Stimulated activated CD4-positive, alpha-beta T cell treated with anti-CD3 and anti-CD28 coated beads, Interleukin-2, amount 100 ng/mL, for 4 hours (primary cell): ENCODE measurements at regions not wholly inside any gene's neighbourhood (a gene's known extent, or its start where the extent isn't known, plus 50 kb on each side); places are given as distances from the start of the nearest gene placed in this dataset.

Experiments
- DNase-seq: peaks from one replicate; pipeline ENCODE4 v3.0.0-alpha.2; 2020; ENCODE audit warnings: low read depth

DNA sequence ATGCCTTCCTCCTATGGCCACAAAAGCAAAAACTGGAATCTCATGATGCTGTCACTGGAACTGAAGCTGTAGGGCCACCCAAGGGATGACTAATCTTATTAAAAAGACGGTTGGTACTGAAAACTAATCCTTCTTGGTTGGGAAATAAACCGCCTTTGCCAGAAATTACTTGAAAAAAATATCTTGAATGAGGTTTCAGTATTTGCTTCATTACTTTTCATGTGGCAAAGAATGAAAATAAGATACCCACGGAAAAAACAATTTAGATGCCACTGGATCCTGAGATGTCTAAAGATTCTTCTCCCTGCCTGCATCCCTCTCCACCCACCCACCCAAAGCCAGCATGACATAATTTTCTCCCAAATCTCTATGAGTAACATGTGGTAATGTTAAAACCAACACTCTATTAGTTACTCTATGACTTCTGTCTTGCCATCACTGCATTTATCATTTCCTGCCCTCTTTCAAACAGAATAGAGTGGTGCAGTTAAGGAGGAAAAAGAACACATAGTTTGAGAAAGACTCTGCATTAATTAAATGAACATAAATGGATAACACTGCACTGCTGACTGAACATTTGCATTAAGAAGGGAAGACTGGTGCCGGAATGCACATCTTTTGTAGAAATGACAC, 111.8 kb upstream of the DPH6 start:
- DNase-seq = no peak

DNA sequence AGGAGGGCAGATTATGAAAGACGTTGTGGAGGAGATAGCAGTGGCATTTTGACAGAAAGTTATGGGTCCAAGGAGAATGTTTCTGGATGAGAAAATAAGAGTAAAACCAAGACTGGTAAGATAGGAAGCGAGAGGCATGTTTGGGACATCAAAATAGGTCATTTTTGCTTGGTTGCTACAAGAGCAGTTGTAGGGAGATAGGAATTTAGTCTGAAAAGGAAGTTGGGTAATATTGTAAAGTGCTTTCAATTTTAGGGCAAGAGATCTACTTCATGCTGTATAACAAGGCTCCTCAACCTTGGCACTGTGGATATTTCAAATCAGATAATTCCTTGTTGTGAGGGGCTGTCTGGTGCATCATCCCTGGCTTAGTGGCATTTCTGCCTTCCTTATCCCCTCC, 118.0 kb upstream of the DPH6 start:
- no peak for DNase-seq

DNA sequence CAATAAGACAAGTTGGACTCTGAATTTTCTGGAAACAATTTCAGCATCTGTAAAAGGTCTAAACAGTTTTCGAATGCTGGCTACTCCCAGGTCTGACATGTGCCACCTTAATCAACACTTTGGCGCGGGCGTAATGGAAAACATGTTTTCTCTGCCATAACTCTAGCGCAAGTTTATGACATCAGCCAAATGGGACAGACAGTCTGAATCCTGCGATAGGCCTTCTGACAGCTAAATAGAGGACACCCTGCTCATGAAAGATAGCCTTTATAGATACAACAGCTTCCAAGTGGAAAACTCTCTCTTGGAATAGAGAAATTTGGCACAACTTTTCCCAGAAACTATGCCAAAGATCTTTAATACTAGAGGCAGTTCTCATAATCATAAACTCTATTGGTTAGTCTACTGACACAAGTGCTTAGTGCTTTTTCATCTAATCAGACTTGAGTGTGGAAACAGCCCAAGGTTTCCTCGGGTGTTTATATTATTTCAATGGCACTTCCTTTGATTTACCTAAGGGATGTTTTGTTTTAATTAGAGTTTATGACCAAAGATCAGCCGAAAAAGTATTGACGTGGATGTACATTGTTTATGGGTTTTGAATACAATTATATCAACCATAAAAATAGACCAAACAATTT, 120.1 kb upstream of the DPH6 start:
- DNase-seq = no peak

GRCh38 chr15:35667908-35668307, 121.9 kb upstream of the DPH6 start:
- no peak for DNase-seq

DNA sequence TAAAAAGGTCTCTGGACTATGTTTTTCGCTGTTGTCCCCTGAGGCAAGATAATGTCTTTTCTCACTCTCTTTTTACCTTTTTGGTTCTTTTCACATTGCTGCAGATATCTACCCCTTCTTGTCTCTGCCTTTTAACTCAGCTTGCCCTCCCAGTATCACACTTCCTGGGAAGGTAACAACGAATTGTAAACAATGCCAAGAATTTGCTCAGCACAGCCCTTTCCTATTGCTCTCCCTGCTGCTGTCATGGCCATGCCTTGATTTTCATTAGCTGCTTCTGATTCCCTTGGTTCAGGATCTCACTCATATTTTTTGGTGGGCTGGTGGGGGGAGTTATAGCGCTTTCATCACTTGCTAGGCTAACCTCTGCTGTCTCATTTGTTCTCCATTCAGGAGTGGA, 123.1 kb upstream of the DPH6 start:
- DNase-seq = no peak

DNA sequence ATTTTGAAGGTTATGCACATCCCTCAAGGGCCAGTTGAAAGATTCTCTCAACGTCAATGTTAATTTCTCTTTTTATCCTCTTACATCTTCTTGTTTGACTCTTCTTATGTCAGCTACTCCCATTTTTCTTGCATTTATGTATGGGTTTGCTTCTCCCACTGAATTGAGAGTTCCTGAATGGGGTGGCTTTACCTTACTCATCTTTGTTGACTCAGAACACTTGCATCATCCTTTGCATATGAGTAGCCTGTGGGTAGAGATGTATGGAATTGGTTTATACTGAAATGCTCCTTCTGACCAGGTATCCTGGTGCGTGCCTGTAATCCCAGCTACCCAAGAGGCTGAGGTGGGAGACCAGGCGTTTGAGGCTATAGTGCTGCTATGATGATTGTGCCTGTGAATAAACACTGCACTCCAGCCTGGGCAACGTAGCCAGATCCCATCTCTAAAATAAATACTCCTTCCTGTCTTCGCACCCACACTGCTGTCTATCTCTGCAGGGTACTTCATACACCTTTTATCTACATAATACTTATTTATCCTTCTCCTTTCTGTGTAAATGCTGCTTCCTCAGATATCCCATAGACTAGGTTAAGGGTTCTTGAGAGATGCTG, 123.6 kb upstream of the DPH6 start:
- DNase-seq = no peak

DNA sequence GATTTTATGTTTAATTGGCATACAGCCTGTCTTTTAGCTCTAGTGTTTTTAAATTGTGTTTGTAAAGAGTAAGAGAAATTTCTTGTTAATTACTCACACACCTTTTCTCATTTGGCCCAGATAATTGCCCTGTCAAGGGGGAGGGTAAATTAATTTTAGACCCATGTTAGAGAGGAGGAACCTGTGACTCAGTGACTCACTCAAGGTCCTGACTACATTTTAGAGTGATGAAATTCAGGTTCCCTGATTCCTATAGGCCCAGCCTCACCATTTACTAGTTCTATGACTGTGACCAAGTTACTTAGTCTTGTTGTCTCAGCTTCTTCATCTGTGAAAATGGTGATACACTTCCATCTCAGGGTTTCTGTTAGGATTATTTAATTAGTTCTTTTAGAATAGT, 125.2 kb upstream of the DPH6 start:
- no peak for DNase-seq

DNA sequence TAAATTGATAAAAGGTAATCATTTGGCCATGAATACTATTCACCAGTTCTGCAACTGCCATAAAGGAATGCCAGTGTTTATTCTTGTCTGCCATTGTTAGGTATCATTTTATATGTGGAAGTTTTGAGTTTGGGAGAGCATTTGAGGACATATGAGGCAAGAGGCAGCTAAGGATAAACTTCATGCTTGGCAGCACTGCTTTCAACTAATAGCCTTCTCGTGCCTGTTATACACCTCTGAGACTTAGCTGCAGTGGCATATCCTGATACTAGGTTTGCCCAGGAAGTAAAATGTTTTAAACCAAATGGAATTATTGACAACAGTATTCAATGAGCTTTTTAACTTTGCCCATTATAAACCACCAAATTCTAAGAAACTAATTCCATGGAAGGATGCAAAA, 126.0 kb upstream of the DPH6 start:
- no peak for DNase-seq

GRCh38 chr15:35673093-35673684, 127.2 kb upstream of the DPH6 start:
- DNase-seq = no peak

- DNase-seq = no peak
Observed at GRCh38 chr15:35674873-35675781, 129.2 kb upstream of the DPH6 start.

DNA sequence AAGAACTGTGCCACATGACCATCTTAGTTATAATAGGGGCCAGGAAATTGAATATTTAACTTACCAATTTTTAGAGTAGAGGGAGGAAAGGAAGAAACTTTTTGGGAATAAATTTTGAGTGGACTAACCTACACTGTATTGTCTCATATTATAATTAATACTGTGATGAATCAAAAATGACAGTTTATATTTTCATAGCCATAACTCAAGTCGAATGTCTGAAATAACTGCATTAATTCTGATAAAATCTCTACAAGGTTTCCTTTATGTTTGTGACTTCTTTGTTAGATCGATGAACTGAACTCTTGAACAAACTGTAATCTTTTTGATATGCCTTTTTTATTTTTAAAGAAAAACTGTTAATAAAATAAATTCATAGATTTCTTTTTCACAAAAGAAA, 132.8 kb upstream of the DPH6 start:
- no peak for DNase-seq

GRCh38 chr15:35679186-35679585, 133.2 kb upstream of the DPH6 start:
- no peak for DNase-seq

DNA sequence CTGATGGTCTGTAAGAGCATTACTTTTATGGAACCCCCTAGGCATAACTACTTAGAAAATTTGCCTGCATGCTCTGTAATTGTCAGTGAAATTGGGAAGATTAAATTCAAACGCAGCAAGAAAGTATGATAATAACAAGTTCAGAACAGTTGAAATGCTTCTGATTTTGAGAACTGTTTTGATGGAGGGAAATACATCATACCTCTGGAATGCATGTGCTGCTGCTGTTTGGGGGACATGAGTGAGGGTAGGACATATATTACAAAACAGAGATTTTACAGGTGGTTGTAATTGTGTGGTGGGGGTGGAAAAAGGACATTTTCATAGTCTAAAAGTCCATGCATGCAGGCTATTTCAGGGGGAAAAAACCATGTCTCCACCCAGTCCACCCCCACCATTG, 135.0 kb upstream of the DPH6 start:
- DNase-seq = no peak

GRCh38 chr15:35686347-35686746, 140.4 kb upstream of the DPH6 start:
- DNase-seq = no peak

DNA sequence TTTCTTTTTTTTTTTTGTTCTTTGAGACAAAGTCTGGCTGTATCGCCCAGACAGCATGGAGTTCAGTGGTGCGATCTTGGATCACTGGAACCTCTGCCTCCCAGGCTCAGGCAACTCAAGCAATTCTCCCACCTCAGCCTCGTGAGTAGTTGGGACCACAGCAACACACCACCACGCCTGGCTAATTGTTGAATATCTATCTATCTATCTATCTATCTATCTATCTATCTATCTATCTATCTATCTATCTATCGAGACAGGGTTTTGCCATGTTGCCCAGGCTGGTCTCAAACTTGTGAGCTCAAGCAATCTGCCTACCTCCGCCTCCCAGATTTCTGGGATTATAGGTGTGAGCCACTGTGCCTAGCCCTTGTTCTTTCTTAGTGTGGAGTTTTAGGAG, 143.3 kb upstream of the DPH6 start:
- no peak for DNase-seq

DNA sequence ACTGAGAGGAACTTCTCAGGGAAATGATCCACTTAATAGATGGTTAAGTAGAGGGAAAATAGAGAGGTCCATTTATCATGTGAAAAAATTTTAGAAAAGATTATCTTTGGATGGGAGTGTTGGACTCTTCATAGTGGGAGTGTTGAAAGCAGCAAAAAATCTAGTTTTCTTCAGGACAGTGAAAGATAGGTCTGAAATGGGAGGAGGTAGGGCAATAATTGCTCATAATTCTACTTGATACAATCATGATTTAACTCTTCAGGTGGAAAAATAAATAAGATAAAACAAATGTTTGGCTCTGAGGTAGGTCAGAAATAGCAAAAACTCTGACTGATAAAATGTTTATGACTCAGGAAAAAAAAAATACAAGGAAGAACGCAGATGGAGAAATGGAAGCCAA, 144.1 kb upstream of the DPH6 start:
- no peak for DNase-seq

DNA sequence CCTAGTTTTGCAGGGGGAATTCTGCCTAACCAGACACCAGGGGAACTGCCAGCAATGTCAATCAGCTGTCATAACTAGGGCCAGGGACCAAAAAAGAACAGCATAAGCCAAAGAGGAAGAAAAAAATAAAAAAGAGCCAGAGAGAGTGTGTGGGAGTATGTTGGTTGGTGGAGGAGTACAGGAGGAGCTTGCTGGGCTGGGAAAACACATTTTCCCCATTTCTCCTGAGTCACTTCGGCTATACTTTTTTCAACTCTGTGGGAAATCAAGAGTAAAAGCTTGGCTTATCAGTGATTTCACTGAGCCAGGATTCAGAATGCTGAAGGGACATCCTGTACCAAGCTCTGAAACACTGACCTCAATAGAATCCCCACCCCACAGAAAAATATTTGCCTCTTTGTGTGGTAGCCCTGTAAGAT, 144.7 kb upstream of the DPH6 start:
- DNase-seq = no peak

GRCh38 chr15:35691173-35691761, 145.3 kb upstream of the DPH6 start:
- DNase-seq = no peak

DNA sequence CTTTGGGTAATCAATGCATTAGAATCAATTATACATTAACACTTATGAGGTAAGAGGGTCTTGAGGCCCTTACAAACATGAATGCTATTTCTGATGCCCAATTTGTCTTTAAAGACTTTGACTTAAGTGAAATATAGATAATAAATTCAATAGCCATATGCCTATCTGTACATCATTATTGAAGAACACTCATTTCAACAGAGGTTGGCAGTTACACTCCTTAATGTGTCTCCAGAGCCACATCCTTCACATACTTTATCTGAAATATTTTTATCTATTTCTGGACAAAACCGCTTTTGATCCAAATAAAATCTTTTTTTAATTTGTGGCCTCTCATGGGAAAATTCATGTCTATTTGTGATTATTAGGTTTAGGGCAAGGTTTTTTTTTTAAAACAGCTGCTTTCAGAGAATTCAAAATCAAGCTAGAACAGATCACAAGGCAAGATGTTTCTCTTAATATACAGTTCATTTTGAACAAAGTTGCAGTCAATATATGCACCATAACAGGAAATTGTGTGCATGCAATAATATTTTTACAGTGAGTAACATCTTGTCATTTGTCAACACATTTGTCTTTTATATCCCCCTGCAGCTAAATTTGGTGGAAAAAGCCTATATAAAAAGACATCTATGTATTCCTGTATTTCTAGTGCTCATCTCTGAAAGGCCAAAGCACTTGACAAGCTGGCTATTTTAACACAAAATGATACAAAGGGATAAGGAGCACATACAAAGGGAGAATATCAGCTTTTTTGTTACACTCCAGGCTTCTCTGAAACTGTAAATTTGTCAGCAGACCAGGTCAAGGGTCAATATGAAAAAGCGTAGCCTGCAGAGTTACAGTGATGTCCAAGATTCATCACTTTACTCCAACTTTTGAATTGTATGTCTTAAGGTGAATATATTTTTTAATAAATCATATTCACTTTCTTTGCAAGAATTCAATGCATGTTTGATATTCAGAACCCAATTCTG, 146.2 kb upstream of the DPH6 start:
- DNase-seq = no peak

DNA sequence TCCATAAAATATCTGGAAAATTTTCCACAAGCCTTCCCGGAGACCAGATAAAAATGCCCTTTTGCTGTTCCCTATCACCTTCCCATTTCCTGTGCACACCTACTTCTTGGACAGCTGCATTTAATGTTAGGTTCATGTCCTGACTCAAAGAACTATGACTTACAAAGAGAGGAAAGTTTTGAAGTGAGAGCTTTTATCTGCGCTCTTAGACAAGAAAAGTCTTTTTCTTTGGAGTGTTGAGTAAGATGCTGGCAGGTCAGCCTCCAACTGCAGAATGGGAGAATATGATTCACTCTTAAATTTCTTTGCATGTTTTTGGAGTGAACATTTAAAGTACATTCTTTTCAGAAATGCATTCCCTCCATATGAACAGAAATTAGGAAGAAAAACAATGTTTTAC, 147.3 kb upstream of the DPH6 start:
- no peak for DNase-seq

- DNase-seq = no peak
Observed at GRCh38 chr15:35693886-35694285, 147.9 kb upstream of the DPH6 start.
